Mammary epithelial cell (primary cell): ENCODE measurements at regions not wholly inside any gene's neighbourhood (a gene's known extent, or its start where the extent isn't known, plus 50 kb on each side); places are given as distances from the start of the nearest gene placed in this dataset.

Source experiments
- EZH2 ChIP-seq: IDR thresholded peaks from 2 replicates; pipeline ENCODE4 v1.6.1; 2012; ENCODE audit warnings: low read length, inconsistent platforms, borderline replicate concordance
- TF ChIP-seq, protein P1 (sequence below), 2 donors: IDR thresholded peaks in 1 of 2; conservative IDR thresholded peaks in 1 of 2; 2 replicates each; pipeline ENCODE4 v1.5.1; 2011 to 2012; ENCODE audit warnings: inconsistent platforms in 2 of 2, low read length in 2 of 2, mild to moderate bottlenecking in 2 of 2, control low read depth in 1 of 2, low read depth in 1 of 2; ENCODE audit not compliant: insufficient read depth in 1 of 2; ENCODE audit errors: extremely low read depth in 1 of 2

DNA sequence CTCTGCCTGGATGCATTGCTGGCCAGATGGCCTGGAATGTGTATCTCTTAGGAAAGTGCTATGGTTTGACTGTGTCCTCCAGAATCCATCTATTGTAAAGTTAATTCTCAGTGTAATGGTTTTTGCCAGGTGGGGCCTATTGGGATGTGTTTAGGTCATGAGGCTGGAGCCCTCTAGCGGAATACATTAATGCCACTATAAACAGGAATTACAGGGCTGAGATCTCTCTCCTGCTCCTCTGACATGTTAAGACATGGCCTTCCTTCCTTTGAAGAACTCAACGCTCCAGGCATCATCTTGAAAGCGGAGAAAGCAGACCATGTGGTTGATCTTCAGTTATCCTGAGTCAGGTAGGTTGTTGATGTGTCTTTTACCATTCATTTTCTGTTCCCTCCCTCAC is 276.4 kb downstream of the RPIA start:
- TF ChIP-seq, protein P1, sequence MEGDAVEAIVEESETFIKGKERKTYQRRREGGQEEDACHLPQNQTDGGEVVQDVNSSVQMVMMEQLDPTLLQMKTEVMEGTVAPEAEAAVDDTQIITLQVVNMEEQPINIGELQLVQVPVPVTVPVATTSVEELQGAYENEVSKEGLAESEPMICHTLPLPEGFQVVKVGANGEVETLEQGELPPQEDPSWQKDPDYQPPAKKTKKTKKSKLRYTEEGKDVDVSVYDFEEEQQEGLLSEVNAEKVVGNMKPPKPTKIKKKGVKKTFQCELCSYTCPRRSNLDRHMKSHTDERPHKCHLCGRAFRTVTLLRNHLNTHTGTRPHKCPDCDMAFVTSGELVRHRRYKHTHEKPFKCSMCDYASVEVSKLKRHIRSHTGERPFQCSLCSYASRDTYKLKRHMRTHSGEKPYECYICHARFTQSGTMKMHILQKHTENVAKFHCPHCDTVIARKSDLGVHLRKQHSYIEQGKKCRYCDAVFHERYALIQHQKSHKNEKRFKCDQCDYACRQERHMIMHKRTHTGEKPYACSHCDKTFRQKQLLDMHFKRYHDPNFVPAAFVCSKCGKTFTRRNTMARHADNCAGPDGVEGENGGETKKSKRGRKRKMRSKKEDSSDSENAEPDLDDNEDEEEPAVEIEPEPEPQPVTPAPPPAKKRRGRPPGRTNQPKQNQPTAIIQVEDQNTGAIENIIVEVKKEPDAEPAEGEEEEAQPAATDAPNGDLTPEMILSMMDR (conservative IDR thresholded peaks at IDR 0.05 in 1 of 2, IDR thresholded peaks at IDR 0.05 in 1 of 2; ENCODE audit: extremely low read depth in 1 of 2, insufficient read depth in 1 of 2, low read depth in 1 of 2, low read length in 2 of 2): peak; percentile 48 to 63
- no peak for TF ChIP-seq EZH2
